ENCODE measurements at regions not wholly inside any gene's neighbourhood (a gene's known extent, or its start where the extent isn't known, plus 50 kb on each side); places are given as distances from the start of the nearest gene placed in this dataset.

DNA sequence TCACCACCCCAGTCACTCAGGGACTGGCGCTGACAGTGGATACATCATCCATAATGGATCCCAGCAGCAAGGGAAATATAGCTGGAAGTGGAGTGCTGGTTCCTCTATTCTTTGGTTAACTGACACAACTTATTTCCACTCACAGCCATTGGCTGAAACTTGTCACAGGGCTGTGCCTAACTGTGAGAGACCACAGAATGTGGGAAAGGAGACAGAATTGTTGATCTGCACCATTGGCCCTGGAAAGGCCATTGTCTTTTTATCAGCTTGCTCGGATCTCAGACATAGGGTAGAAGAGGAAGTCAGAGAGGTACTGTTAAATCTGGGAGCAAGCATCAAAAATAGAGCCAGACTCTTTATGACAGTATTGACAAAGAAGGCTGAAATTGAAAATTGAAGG is 451.3 kb downstream of the AJAP1 start:
- TF ChIP-seq, protein P1, sequence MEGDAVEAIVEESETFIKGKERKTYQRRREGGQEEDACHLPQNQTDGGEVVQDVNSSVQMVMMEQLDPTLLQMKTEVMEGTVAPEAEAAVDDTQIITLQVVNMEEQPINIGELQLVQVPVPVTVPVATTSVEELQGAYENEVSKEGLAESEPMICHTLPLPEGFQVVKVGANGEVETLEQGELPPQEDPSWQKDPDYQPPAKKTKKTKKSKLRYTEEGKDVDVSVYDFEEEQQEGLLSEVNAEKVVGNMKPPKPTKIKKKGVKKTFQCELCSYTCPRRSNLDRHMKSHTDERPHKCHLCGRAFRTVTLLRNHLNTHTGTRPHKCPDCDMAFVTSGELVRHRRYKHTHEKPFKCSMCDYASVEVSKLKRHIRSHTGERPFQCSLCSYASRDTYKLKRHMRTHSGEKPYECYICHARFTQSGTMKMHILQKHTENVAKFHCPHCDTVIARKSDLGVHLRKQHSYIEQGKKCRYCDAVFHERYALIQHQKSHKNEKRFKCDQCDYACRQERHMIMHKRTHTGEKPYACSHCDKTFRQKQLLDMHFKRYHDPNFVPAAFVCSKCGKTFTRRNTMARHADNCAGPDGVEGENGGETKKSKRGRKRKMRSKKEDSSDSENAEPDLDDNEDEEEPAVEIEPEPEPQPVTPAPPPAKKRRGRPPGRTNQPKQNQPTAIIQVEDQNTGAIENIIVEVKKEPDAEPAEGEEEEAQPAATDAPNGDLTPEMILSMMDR (IDR thresholded peaks at IDR 0.05; ENCODE audit: low read depth, low read length, poor library complexity, severe bottlenecking), result no peak
- no peak for TF ChIP-seq EZH2phosphoT487 (IDR thresholded peaks at IDR 0.05; ENCODE audit: borderline replicate concordance, low read length)

All from DOHH2 (cell line).